Ishikawa (cell line): ENCODE measurements at regions not wholly inside any gene's neighbourhood (a gene's known extent, or its start where the extent isn't known, plus 50 kb on each side); places are given as distances from the start of the nearest gene placed in this dataset.

Source experiments
- CEBPB ChIP-seq: IDR thresholded peaks from 2 replicates; pipeline ENCODE4 v1.6.1; 2012
- CREB1 ChIP-seq: IDR thresholded peaks from 2 replicates; pipeline ENCODE4 v1.6.1; 2012; ENCODE audit warnings: low read depth
- EGR1 ChIP-seq: IDR thresholded peaks from 2 replicates; pipeline ENCODE4 v1.6.1; 2012
- EP300 ChIP-seq: IDR thresholded peaks from 2 replicates; pipeline ENCODE4 v1.6.1; 2012; ENCODE audit warnings: borderline replicate concordance
- FOXM1 ChIP-seq: IDR thresholded peaks from 2 replicates; pipeline ENCODE4 v1.6.1; 2012; ENCODE audit warnings: low read depth, borderline replicate concordance
- MAX ChIP-seq: IDR thresholded peaks from 2 replicates; pipeline ENCODE4 v1.6.1; 2012
- NFIC ChIP-seq: IDR thresholded peaks from 2 replicates; pipeline ENCODE4 v1.6.1; 2012
- RAD21 ChIP-seq: IDR thresholded peaks from 2 replicates; pipeline ENCODE4 v1.6.1; 2012; ENCODE audit warnings: low read depth
- TAF1 ChIP-seq: IDR thresholded peaks from 2 replicates; pipeline ENCODE4 v1.6.1; 2012; ENCODE audit warnings: low read depth, mild to moderate bottlenecking
- TCF12 ChIP-seq: IDR thresholded peaks from 2 replicates; pipeline ENCODE4 v1.6.1; 2012; ENCODE audit warnings: low read depth
- TEAD4 ChIP-seq: IDR thresholded peaks from 2 replicates; pipeline ENCODE4 v1.6.1; 2012
- USF1 ChIP-seq: IDR thresholded peaks from 2 replicates; pipeline ENCODE4 v1.6.1; 2012
- YY1 ChIP-seq: IDR thresholded peaks from 2 replicates; pipeline ENCODE4 v1.6.1; 2012; ENCODE audit warnings: low read depth
- ZBTB7A ChIP-seq: IDR thresholded peaks from 2 replicates; pipeline ENCODE4 v1.6.1; 2012; ENCODE audit warnings: low read depth
- TF ChIP-seq, protein P1 (sequence below): IDR thresholded peaks from 2 replicates; pipeline ENCODE4 v1.6.1; 2012; ENCODE audit warnings: low read depth, mild to moderate bottlenecking

- TF ChIP-seq FOXM1 (no peak), CREB1 (no peak), RAD21 (no peak), MAX (no peak), EP300 (no peak), ZBTB7A (no peak), EGR1 (no peak)
These were observed 246.0 kb downstream of the BMP4 start for GRCh38 chr14:53710615-53711014.

DNA sequence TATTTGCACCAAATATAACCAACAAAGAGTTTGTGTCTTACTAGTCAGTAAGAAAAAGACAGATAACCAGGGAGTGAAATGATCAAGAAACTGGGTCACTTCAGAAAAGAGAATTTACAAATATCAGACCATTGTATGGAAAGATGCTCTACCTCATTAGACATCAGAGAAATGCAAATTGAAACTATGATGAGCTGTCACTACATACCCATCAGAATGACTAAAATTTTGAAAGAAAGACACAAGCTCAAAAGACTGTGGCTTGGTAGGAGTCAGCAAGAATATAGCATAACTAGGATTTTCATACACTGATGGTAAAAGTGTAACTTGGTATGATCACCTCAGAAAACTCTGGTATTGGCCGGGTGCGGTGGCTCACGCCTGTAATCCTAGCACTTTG lies 247.2 kb downstream of the BMP4 start:
- TF ChIP-seq RAD21 (no peak), YY1 (no peak), CREB1 (no peak), USF1 (no peak), ZBTB7A (no peak), EGR1 (no peak), CEBPB (no peak), NFIC (no peak)
- TF ChIP-seq, protein P1, sequence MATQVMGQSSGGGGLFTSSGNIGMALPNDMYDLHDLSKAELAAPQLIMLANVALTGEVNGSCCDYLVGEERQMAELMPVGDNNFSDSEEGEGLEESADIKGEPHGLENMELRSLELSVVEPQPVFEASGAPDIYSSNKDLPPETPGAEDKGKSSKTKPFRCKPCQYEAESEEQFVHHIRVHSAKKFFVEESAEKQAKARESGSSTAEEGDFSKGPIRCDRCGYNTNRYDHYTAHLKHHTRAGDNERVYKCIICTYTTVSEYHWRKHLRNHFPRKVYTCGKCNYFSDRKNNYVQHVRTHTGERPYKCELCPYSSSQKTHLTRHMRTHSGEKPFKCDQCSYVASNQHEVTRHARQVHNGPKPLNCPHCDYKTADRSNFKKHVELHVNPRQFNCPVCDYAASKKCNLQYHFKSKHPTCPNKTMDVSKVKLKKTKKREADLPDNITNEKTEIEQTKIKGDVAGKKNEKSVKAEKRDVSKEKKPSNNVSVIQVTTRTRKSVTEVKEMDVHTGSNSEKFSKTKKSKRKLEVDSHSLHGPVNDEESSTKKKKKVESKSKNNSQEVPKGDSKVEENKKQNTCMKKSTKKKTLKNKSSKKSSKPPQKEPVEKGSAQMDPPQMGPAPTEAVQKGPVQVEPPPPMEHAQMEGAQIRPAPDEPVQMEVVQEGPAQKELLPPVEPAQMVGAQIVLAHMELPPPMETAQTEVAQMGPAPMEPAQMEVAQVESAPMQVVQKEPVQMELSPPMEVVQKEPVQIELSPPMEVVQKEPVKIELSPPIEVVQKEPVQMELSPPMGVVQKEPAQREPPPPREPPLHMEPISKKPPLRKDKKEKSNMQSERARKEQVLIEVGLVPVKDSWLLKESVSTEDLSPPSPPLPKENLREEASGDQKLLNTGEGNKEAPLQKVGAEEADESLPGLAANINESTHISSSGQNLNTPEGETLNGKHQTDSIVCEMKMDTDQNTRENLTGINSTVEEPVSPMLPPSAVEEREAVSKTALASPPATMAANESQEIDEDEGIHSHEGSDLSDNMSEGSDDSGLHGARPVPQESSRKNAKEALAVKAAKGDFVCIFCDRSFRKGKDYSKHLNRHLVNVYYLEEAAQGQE, result no peak

DNA sequence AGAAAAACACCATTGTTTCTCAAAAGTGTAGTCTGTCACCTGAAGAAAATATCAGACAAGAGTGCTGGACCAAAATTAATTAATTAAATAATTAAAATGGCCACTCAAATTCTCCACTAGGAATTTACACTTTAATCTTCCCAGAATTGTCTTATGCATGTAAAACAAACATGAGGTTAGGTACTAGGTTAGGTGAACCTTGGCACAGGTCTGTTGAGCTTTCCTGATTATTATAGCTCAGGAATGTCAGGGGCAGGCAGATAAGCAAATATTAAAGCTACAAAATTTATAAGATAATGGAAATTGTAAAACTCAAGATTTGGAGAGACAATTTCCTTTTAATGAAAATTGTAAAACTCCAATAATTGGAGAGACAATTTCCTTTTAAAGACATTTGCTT lies 253.2 kb downstream of the BMP4 start:
- TF ChIP-seq EP300 (no peak), EGR1 (no peak), FOXM1 (no peak), CEBPB (no peak), CREB1 (no peak), YY1 (no peak), ZBTB7A (no peak), NFIC (no peak), TAF1 (no peak), USF1 (no peak), MAX (no peak), TEAD4 (no peak), RAD21 (no peak), TCF12 (no peak)
- TF ChIP-seq, protein P1, result no peak

GRCh38 chr14:53701108-53701875 lies 255.3 kb downstream of the BMP4 start:
- TF ChIP-seq EP300 (no peak), FOXM1 (no peak), ZBTB7A (no peak), EGR1 (no peak), YY1 (no peak)
- TF ChIP-seq, protein P1, result no peak
